GM12874 (cell line): ENCODE measurements at regions not wholly inside any gene's neighbourhood (a gene's known extent, or its start where the extent isn't known, plus 50 kb on each side); places are given as distances from the start of the nearest gene placed in this dataset.

Source experiments
- TF ChIP-seq, protein P1 (sequence below): IDR thresholded peaks from 2 replicates; pipeline ENCODE4 v1.5.1; 2011; ENCODE audit warnings: low read depth, mild to moderate bottlenecking, control low read depth, low read length, moderate library complexity; ENCODE audit not compliant: insufficient read depth

DNA sequence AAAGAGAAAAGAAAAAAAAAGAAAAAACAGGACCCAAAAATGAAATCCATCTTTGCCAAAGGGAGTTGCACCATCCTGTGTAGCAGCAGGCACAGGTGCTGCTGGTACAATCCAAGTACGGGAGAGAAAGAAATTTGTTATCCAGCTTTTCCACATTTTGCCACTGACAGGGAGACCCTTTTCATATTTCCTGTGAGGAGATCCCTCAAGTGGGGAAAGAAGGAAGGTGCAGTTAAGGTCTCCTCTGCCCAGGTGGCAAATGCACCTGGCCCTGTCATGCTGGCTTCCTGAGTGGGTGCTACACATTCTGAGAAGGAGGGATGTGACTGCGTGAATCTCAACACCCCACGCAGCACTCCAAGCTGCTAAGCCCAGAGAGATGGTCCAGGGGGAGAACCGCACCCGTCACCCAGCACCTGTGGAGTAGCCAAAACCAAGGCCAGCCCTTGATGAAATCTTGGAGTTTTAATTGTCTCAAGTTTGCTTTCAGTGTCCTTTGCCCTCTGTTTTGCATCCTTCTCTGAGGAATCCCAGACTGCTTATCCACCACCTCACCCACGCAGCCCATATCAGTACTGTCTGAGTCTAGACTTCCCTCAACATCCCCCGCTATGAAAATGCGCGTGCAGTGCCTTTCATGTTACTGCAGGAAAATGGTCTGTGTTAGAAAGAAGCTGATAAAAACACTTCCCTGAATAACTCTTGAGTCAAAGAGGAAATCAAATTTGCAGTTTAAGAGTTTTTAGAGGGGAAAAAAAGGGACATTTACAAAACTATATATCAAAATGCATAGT, 141.9 kb upstream of the THBS1 start:
- TF ChIP-seq, protein P1, sequence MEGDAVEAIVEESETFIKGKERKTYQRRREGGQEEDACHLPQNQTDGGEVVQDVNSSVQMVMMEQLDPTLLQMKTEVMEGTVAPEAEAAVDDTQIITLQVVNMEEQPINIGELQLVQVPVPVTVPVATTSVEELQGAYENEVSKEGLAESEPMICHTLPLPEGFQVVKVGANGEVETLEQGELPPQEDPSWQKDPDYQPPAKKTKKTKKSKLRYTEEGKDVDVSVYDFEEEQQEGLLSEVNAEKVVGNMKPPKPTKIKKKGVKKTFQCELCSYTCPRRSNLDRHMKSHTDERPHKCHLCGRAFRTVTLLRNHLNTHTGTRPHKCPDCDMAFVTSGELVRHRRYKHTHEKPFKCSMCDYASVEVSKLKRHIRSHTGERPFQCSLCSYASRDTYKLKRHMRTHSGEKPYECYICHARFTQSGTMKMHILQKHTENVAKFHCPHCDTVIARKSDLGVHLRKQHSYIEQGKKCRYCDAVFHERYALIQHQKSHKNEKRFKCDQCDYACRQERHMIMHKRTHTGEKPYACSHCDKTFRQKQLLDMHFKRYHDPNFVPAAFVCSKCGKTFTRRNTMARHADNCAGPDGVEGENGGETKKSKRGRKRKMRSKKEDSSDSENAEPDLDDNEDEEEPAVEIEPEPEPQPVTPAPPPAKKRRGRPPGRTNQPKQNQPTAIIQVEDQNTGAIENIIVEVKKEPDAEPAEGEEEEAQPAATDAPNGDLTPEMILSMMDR: no peak

DNA sequence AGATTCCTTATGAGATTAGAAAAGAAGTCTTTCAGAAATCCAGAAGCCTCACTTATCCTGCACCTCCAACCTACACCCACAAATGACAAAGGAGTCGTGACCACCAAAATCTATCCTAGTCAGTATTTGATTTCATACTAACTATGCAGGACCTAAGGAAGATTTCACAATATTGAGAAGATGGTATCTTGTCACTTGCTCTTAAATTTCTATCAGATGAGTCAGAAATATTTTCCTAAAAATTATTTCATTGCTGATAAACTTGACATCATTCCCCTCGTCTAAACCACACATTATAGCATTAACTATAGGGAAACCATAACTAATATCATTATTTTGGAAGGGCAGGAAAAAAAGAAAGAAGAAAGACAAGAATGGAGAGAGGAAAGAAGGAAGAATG, 138.0 kb upstream of the THBS1 start:
- TF ChIP-seq, protein P1: no peak

DNA sequence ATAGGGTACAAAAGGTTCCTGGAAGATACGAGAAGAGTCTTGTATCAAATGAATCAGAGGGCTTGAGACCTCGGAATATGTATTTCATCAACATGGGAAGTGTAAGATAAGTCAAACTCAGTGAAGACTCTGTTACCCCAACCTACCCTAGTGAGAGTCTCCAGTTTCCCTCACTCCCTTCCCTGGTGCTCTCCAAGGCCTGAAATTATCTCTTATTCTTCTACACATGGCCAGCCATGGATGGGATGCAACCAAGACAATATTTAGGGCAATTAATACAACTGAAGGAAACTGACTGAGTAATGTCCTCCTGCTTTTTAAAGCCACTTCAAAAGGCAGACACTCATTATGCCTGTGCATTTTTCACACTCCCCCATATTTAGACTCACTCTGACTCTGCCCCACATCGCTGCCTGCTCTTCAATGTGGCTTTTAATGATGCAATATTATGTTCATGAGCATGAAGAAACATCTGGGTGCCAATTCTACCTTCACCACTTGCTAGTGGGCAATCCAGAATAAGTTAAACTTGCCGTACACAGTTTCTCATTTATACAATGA, 137.1 kb upstream of the THBS1 start:
- TF ChIP-seq, protein P1: no peak

- TF ChIP-seq, protein P1: no peak
Measured at GRCh38 chr15:39444735-39445470, 136.0 kb upstream of the THBS1 start.

- TF ChIP-seq, protein P1: no peak
Measured at GRCh38 chr15:39445931-39446330, 134.9 kb upstream of the THBS1 start.

DNA sequence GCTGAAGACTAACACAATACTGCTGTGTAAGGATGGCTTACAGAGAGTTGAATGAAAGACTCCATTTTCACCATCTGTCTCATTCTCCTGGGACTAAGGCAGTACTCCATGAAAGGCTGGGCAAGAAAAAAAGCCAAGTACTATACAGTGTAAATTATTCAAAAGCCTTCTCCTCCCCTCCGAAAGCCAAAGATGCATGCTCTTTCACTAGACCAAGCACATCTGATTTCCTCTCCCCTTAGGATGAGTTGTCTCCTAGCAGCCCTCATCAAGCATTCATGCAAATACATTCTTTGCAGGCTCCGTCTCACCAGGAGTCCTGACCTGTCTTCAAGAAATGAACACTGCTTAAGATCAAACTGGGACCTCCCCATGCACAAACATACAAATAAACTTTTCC, 133.5 kb upstream of the THBS1 start:
- TF ChIP-seq, protein P1: no peak

DNA sequence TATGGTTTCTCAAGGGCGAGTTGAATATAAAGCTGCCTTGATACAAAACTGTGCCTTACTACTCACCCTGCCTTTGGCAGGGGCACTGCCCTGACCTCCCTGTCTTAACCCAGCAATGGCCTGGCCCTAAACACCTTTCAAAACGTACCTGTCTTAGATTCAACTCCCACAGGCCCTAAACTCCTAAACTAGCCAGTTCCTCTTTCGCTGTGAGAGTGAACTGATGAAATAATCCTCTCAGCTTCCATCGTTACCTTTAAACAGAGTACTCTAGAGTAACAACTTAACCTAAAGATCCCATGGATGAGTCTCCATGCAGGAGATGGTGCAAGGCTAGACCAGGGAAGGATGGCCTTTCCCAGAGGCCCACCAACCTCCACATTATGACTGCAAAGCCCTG, 133.0 kb upstream of the THBS1 start:
- TF ChIP-seq, protein P1: no peak
